ENCODE measurements at regions not wholly inside any gene's neighbourhood (a gene's known extent, or its start where the extent isn't known, plus 50 kb on each side); places are given as distances from the start of the nearest gene placed in this dataset.
"Not testable (repeated sequence)": the region's sequence is repeated elsewhere in the genome, so short reads cannot be mapped to it uniquely, and the experiment has no call there.

DNA sequence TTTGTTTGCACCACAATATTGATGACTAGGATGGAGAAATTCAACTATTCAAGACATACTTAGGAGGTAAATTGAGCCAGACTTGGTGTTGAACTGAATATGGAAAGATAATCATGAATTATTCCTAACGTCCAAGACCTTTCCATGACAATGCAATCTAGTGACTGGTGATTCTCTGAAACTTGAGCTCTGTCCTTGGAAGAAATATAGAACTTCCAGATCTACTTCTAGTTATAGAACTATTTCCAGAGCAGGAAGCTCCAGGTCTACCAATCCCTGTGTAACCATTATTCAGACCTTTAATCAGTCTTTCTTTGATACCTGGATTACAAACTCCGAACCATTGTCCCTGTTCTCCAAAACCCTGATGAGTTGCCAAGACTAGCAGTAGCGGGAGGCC is 272.6 kb upstream of the SLC14A2 start:
- Histone ChIP-seq H3K27me3 (no peaks in the 10 kb centered on the region), H3K4me3 (no peak overlapping the region), H3K36me3 (no peaks in the 10 kb centered on the region), H3K4me1 (ENCODE audit: insufficient read depth) (no peaks in the 10 kb centered on the region), H3K27ac (no peak overlapping the region), H3K9me3 (no peaks in the 10 kb centered on the region)
- TF ChIP-seq POLR2A (IDR thresholded peaks at IDR 0.05) (no peak), EP300 (IDR thresholded peaks at IDR 0.05) (no peak), CTCF (IDR thresholded peaks at IDR 0.05) (no peak)
- intact Hi-C loops (cut with DNase I) = no loop called here
- WGBS, 3 donors = 71 to 77% (median 73%) methylated on average over 3 of the region's 3 CpGs
- DNase-seq = no peak

DNA sequence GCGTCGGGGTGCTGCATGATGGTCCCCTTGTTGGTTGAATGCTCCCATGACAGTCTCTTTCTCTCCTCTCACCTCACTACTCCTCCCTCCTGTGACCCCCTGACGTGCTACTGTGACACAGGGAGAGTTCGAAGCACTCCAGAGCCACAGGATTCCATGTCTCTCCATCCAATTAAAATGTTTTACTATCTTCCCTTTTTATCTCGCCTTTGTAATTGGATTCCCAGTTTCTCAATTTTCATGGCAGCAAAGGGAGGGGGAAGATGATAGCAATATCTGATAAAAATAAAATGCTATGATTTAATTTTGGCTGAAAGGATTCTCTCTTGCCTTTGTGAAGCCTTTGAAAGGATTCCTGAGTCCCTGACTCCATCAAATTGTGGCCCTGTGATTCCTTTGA is 271.9 kb upstream of the SLC14A2 start:
- no peaks in the 10 kb centered on the region for H3K36me3 ChIP-seq
- no peak for DNase-seq
- no peaks in the 10 kb centered on the region for H3K4me1 ChIP-seq (ENCODE audit: insufficient read depth)
- no peak overlapping the region for H3K27ac ChIP-seq
- intact Hi-C loops (cut with DNase I) = no loop called here
- H3K9me3 ChIP-seq = no peaks in the 10 kb centered on the region
- 91 to 96% (median 95%) methylated on average over 5 of the region's 5 CpGs for WGBS, 3 donors
- TF ChIP-seq POLR2A (IDR thresholded peaks at IDR 0.05) (no peak), CTCF (IDR thresholded peaks at IDR 0.05) (no peak), EP300 (IDR thresholded peaks at IDR 0.05) (no peak)
- H3K27me3 ChIP-seq = no peaks in the 10 kb centered on the region
- no peak overlapping the region for H3K4me3 ChIP-seq

GRCh38 chr18:45344680-45345079 is 270.6 kb upstream of the SLC14A2 start:
- WGBS, 3 donors = 88 to 92% (median 90%) methylated on average over 6 of the region's 6 CpGs
- H3K4me3 ChIP-seq; H3K27ac ChIP-seq; H3K4me1 ChIP-seq (ENCODE audit: insufficient read depth); H3K9me3 ChIP-seq; H3K36me3 ChIP-seq; H3K27me3 ChIP-seq; intact Hi-C loops (cut with DNase I); DNase-seq: not testable (repeated sequence)

GRCh38 chr18:45349019-45349418 is 266.3 kb upstream of the SLC14A2 start:
- H3K36me3 ChIP-seq = no peaks in the 10 kb centered on the region
- no peak overlapping the region for H3K4me3 ChIP-seq
- no peak overlapping the region for H3K27ac ChIP-seq
- intact Hi-C loops (cut with DNase I) = no loop called here
- no peak for DNase-seq
- H3K4me1 ChIP-seq (ENCODE audit: insufficient read depth) = no peaks in the 10 kb centered on the region
- no peak for TF ChIP-seq EP300 (IDR thresholded peaks at IDR 0.05)
- 59 to 83% (median 77%) methylated on average over 4 of the region's 4 CpGs for WGBS, 3 donors
- H3K27me3 ChIP-seq = no peaks in the 10 kb centered on the region
- no peaks in the 10 kb centered on the region for H3K9me3 ChIP-seq

GRCh38 chr18:45349467-45349866 is 265.8 kb upstream of the SLC14A2 start:
- no peak for TF ChIP-seq CTCF (IDR thresholded peaks at IDR 0.05)
- TF ChIP-seq POLR2A (IDR thresholded peaks at IDR 0.05) = no peak
- TF ChIP-seq EP300 (IDR thresholded peaks at IDR 0.05) = no peak
- 72 to 88% (median 85%) methylated on average over 2 of the region's 2 CpGs for WGBS, 3 donors
- no peaks in the 10 kb centered on the region for H3K36me3 ChIP-seq
- H3K27ac ChIP-seq = no peak overlapping the region
- no peaks in the 10 kb centered on the region for H3K9me3 ChIP-seq
- no peaks in the 10 kb centered on the region for H3K4me1 ChIP-seq (ENCODE audit: insufficient read depth)
- DNase-seq = no peak
- no peak overlapping the region for H3K4me3 ChIP-seq
- intact Hi-C loops (cut with DNase I) = no loop called here
- no peaks in the 10 kb centered on the region for H3K27me3 ChIP-seq

Measured in ovary (tissue), 7 donors.